ENCODE measurements at regions not wholly inside any gene's neighbourhood (a gene's known extent, or its start where the extent isn't known, plus 50 kb on each side); places are given as distances from the start of the nearest gene placed in this dataset.
A peak's percentile ranks its signal among the peaks of the same experiment; 100 is the strongest.
"Not testable (repeated sequence)": the region's sequence is repeated elsewhere in the genome, so short reads cannot be mapped to it uniquely, and the experiment has no call there.

- Mint-ChIP-seq H3K27me3 (ENCODE audit: low read depth) (no peaks in the 10 kb centered on the region), H3K4me3 (no peak overlapping the region), H3K9me3 (no peaks in the 10 kb centered on the region), H3K4me1 (no peaks in the 10 kb centered on the region), H3K27ac (no peak overlapping the region), H3K36me3 (no peaks in the 10 kb centered on the region)
- TF ChIP-seq AFF4 (CRISPR knock-in tag; IDR thresholded peaks at IDR 0.05; ENCODE audit: borderline replicate concordance): no peak
- ATAC-seq: no peak
- POLR2A ChIA-PET: no interaction called here
- no peak for DNase-seq (ENCODE audit: low spot score)
- CTCF ChIA-PET: no interaction called here
Measured at GRCh38 chr7:9608560-9608959, 1175.2 kb downstream of the NXPH1 start.

DNA sequence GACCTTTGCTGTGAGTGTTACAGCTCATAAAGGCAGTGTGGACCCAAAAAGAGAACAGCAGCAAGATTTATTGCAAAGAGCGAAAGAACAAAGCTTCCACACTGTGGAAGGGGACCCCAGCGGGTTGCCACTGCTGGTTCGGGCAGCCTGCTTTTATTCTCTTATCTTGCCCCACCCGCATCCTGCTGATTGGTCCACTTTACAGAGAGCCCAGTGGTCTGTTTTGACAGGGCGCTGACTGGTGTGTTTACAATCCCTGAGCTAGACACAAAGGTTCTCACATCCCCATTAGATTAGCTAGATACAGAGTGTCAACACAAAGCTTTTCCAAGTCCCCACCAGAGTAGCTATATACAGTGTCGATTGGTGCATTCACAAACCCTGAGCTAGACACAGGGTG is 1187.5 kb downstream of the NXPH1 start:
- H3K36me3 Mint-ChIP-seq; POLR2A ChIA-PET; H3K9me3 Mint-ChIP-seq; H3K27me3 Mint-ChIP-seq (ENCODE audit: low read depth); H3K4me1 Mint-ChIP-seq; DNase-seq (ENCODE audit: low spot score); ATAC-seq; H3K27ac Mint-ChIP-seq: not testable (repeated sequence)
- CTCF ChIA-PET: interaction anchor here (1.0 kb wide), 1 partner anchor 20 kb away, joined by 4 read pairs; no protein-coding TSS in a partner anchor
- H3K4me3 Mint-ChIP-seq: peak overlapping the region; percentile 51

- CTCF ChIA-PET: interaction anchor here (1.0 kb wide), 1 partner anchor 20 kb away, joined by 4 read pairs; no protein-coding TSS in a partner anchor
- not testable (repeated sequence) for H3K27ac Mint-ChIP-seq
Measured at GRCh38 chr7:9621306-9621902, 1188.0 kb downstream of the NXPH1 start.

DNA sequence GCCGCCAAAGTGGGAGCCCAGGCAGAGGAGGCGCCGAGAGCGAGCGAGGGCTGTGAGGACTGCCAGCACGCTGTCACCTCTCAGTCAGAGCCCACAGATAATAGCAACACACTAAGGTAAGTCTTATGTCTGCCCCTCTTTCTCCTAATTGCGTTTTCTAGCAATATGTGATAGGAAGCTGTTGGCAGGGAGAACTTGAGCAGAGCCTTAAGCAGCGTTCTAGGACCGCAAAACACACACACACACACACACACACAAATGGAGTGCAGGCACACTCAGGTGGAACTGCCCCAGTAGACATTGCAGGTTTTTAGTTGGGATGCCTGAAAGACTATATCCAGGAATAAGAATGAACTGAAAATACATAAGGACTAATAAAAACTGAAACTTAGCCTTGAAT is 1188.5 kb downstream of the NXPH1 start:
- no peak for DNase-seq (ENCODE audit: low spot score)
- ATAC-seq: peak; percentile 64
- ChIA-PET CTCF (interaction anchor here (1.0 kb wide), 1 partner anchor 21 kb away, joined by 4 read pairs; no protein-coding TSS in a partner anchor), POLR2A (no interaction called here)
- Mint-ChIP-seq H3K27ac (no peak overlapping the region), H3K9me3 (no peaks in the 10 kb centered on the region), H3K27me3 (ENCODE audit: low read depth) (peaks cover 4% of the 10 kb centered on the region; the same call in 1 of the 2 replicates), H3K4me3 (peak overlapping the region; percentile 63), H3K36me3 (no peaks in the 10 kb centered on the region), H3K4me1 (no peaks in the 10 kb centered on the region; the same call in 1 of the 2 replicates)
- 0 out of 2 replicates have a peak, but pooled peaks have one; percentile 3 for TF ChIP-seq MAX (CRISPR knock-in tag; IDR thresholded peaks at IDR 0.05)
- TF ChIP-seq, protein P1, sequence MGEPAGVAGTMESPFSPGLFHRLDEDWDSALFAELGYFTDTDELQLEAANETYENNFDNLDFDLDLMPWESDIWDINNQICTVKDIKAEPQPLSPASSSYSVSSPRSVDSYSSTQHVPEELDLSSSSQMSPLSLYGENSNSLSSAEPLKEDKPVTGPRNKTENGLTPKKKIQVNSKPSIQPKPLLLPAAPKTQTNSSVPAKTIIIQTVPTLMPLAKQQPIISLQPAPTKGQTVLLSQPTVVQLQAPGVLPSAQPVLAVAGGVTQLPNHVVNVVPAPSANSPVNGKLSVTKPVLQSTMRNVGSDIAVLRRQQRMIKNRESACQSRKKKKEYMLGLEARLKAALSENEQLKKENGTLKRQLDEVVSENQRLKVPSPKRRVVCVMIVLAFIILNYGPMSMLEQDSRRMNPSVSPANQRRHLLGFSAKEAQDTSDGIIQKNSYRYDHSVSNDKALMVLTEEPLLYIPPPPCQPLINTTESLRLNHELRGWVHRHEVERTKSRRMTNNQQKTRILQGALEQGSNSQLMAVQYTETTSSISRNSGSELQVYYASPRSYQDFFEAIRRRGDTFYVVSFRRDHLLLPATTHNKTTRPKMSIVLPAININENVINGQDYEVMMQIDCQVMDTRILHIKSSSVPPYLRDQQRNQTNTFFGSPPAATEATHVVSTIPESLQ (CRISPR knock-in tag; IDR thresholded peaks at IDR 0.05): no peak

More at GRCh38 chr7:9621306-9621902, 1188.0 kb downstream of the NXPH1 start:
- DNase-seq (ENCODE audit: low spot score) (peak; percentile 48), ATAC-seq (peak; percentile 39; the same call in 1 of the 2 replicates)
- H3K9me3 Mint-ChIP-seq; H3K27me3 Mint-ChIP-seq (ENCODE audit: low read depth); H3K4me1 Mint-ChIP-seq; H3K36me3 Mint-ChIP-seq; POLR2A ChIA-PET: not testable (repeated sequence)
- 0 out of 2 replicates have a peak, but pooled peaks have one; percentile 4 for TF ChIP-seq MAX (CRISPR knock-in tag; IDR thresholded peaks at IDR 0.05)
- peak overlapping the region; percentile 63 for H3K4me3 Mint-ChIP-seq

DNA sequence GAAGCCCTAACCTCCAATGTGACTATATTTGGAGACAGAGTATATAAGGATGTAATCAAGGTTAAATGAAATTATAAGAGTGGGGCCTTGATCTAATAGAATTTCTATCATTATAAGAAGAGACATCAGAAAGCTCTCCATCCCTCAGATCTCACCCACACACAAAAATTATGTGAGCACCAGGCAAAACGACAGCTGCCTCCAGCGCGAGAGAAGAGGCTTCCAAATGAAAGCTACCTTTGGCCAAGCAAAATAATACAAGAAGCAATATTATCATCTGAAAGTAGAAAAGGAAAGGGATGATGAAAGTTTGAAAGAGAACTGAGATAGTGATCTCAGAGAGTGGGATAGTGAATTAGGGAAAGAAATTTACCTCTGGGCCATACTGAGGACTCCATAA is 1192.5 kb downstream of the NXPH1 start:
- DNase-seq (ENCODE audit: low spot score) (no peak), ATAC-seq (no peak)
- no peak overlapping the region for H3K4me3 Mint-ChIP-seq
- no peaks in the 10 kb centered on the region for H3K9me3 Mint-ChIP-seq
- CTCF ChIA-PET: no interaction called here
- no peaks in the 10 kb centered on the region for H3K36me3 Mint-ChIP-seq
- POLR2A ChIA-PET: no interaction called here
- peaks cover 11% of the 10 kb centered on the region for H3K4me1 Mint-ChIP-seq
- H3K27ac Mint-ChIP-seq: no peak overlapping the region
- H3K27me3 Mint-ChIP-seq (ENCODE audit: low read depth): peaks cover 1% of the 10 kb centered on the region; the same call in 1 of the 2 replicates
- TF ChIP-seq NFE2L1 (CRISPR knock-in tag; IDR thresholded peaks at IDR 0.05) (no peak), TEAD4 (CRISPR knock-in tag; IDR thresholded peaks at IDR 0.05) (no peak), ESRRA (CRISPR knock-in tag; IDR thresholded peaks at IDR 0.05; ENCODE audit: borderline replicate concordance) (no peak), CBFB (CRISPR knock-in tag; IDR thresholded peaks at IDR 0.05; ENCODE audit: low read depth) (no peak), ZNF396 (CRISPR knock-in tag; IDR thresholded peaks at IDR 0.05; ENCODE audit: borderline replicate concordance) (no peak), IRF1 (CRISPR knock-in tag; IDR thresholded peaks at IDR 0.05) (no peak), SMAD4 (CRISPR knock-in tag; IDR thresholded peaks at IDR 0.05) (no peak), STAT6 (CRISPR knock-in tag; conservative IDR thresholded peaks at IDR 0.05; ENCODE audit: low read depth) (no peak)
- TF ChIP-seq, protein P2, sequence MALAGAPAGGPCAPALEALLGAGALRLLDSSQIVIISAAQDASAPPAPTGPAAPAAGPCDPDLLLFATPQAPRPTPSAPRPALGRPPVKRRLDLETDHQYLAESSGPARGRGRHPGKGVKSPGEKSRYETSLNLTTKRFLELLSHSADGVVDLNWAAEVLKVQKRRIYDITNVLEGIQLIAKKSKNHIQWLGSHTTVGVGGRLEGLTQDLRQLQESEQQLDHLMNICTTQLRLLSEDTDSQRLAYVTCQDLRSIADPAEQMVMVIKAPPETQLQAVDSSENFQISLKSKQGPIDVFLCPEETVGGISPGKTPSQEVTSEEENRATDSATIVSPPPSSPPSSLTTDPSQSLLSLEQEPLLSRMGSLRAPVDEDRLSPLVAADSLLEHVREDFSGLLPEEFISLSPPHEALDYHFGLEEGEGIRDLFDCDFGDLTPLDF (CRISPR knock-in tag; IDR thresholded peaks at IDR 0.05): no peak

All from WTC11 (cell line).